ENCODE measurements at regions not wholly inside any gene's neighbourhood (a gene's known extent, or its start where the extent isn't known, plus 50 kb on each side); places are given as distances from the start of the nearest gene placed in this dataset.

DNA sequence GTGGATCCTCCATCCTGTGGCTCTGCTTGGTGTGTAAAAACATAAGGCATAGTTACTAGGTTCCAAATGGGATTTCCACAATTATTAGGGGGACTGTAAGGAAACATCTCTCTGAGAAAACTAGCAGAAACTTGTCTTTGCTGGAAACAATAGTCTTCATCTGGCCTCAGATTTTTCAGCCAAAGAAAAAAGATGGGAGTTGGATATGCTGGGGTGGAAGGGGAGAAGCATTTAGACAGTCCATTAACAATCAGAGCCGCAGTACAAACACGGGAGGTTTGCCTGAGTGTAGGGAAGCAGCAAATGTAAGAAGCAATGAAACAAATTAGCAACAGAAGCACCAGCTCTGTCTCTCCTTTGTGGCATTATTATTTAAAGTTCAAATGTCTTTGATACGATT lies 402.7 kb upstream of the ZNF608 start:
- no peaks in the 10 kb centered on the region for H3K36me3 ChIP-seq
- H3K27me3 ChIP-seq: no peaks in the 10 kb centered on the region
- DNase-seq: no peak
- no peak for TF ChIP-seq CTCF (IDR thresholded peaks at IDR 0.05; ENCODE audit: low read depth, low read length)
- H3K4me3 ChIP-seq (ENCODE audit: low read depth, low read length): no peak overlapping the region
- no peaks in the 10 kb centered on the region for H3K9me3 ChIP-seq
- no peaks in the 10 kb centered on the region; the same call in 1 of the 2 replicates for H3K4me1 ChIP-seq

- H3K4me1 ChIP-seq: no peaks in the 10 kb centered on the region; the same call in 1 of the 2 replicates
- DNase-seq: no peak
These were observed 403.1 kb upstream of the ZNF608 start for GRCh38 chr5:125149527-125149926.

GRCh38 chr5:125150041-125150669 lies 403.7 kb upstream of the ZNF608 start:
- no peak overlapping the region for H3K4me3 ChIP-seq (ENCODE audit: low read depth, low read length)
- no peaks in the 10 kb centered on the region for H3K36me3 ChIP-seq
- no peaks in the 10 kb centered on the region for H3K9me3 ChIP-seq
- no peaks in the 10 kb centered on the region for H3K27me3 ChIP-seq
- no peak for TF ChIP-seq CTCF (IDR thresholded peaks at IDR 0.05; ENCODE audit: low read depth, low read length)
- H3K4me1 ChIP-seq: no peaks in the 10 kb centered on the region; the same call in 1 of the 2 replicates
- no peak for DNase-seq

More at GRCh38 chr5:125149527-125149926, 403.1 kb upstream of the ZNF608 start:
- H3K27me3 ChIP-seq: no peaks in the 10 kb centered on the region
- no peak overlapping the region for H3K4me3 ChIP-seq (ENCODE audit: low read depth, low read length)
- H3K9me3 ChIP-seq: no peaks in the 10 kb centered on the region
- H3K36me3 ChIP-seq: no peaks in the 10 kb centered on the region
- no peak for TF ChIP-seq CTCF (IDR thresholded peaks at IDR 0.05; ENCODE audit: low read depth, low read length)

GRCh38 chr5:125151150-125151900 lies 404.9 kb upstream of the ZNF608 start:
- DNase-seq: no peak
- Histone ChIP-seq H3K4me1 (no peaks in the 10 kb centered on the region; the same call in 1 of the 2 replicates), H3K9me3 (no peaks in the 10 kb centered on the region), H3K36me3 (no peaks in the 10 kb centered on the region), H3K27me3 (no peaks in the 10 kb centered on the region), H3K4me3 (ENCODE audit: low read depth, low read length) (no peak overlapping the region)
- TF ChIP-seq CTCF (IDR thresholded peaks at IDR 0.05; ENCODE audit: low read depth, low read length): no peak

GRCh38 chr5:125152044-125152443 lies 405.6 kb upstream of the ZNF608 start:
- Histone ChIP-seq H3K9me3 (no peaks in the 10 kb centered on the region), H3K27me3 (no peaks in the 10 kb centered on the region), H3K4me1 (no peaks in the 10 kb centered on the region; the same call in 1 of the 2 replicates), H3K36me3 (no peaks in the 10 kb centered on the region), H3K4me3 (ENCODE audit: low read depth, low read length) (no peak overlapping the region)
- no peak for TF ChIP-seq CTCF (IDR thresholded peaks at IDR 0.05; ENCODE audit: low read depth, low read length)
- DNase-seq: no peak
